Cardiac muscle cell (in vitro differentiated cells and primary cell): ENCODE measurements at regions not wholly inside any gene's neighbourhood (a gene's known extent, or its start where the extent isn't known, plus 50 kb on each side); places are given as distances from the start of the nearest gene placed in this dataset.

Experiments used
- DNase-seq, 2 donors: peaks; one replicate each; pipeline versions ENCODE4 v3.0.0 to v3.0.0-alpha.2; 2010 to 2017; ENCODE audit warnings: low read depth in 1 of 2, low spot score in 1 of 2
- H3K27ac ChIP-seq: fragments of 200-600 bp; sonication (generic); 2 replicates; pipeline ENCODE4 v1.5.1; 2016
- H3K27me3 ChIP-seq: fragments of 200-600 bp; sonication (generic); 2 replicates; pipeline ENCODE4 v1.6.0; 2016; ENCODE audit warnings: control low read depth
- H3K36me3 ChIP-seq: fragments of 200-600 bp; sonication (generic); 2 replicates; pipeline ENCODE4 v1.5.1; 2016; ENCODE audit warnings: control low read depth
- H3K4me1 ChIP-seq: fragments of 200-600 bp; sonication (generic); 2 replicates; pipeline ENCODE4 v1.8.1; 2017; ENCODE audit warnings: low read depth, mild to moderate bottlenecking, mixed run types
- H3K4me3 ChIP-seq: fragments of 200-600 bp; sonication (generic); 2 replicates; pipeline ENCODE4 v1.5.1; 2016; ENCODE audit warnings: mild to moderate bottlenecking
- H3K9me3 ChIP-seq: fragments of 200-600 bp; sonication (generic); 2 replicates; pipeline ENCODE4 v1.5.1; 2017; ENCODE audit warnings: low read depth, mild to moderate bottlenecking, control low read depth
- TF ChIP-seq, protein P1 (sequence below): IDR thresholded peaks from 2 replicates; pipeline ENCODE4 v1.5.1; 2012; ENCODE audit warnings: low read depth, mild to moderate bottlenecking, low read length

DNA sequence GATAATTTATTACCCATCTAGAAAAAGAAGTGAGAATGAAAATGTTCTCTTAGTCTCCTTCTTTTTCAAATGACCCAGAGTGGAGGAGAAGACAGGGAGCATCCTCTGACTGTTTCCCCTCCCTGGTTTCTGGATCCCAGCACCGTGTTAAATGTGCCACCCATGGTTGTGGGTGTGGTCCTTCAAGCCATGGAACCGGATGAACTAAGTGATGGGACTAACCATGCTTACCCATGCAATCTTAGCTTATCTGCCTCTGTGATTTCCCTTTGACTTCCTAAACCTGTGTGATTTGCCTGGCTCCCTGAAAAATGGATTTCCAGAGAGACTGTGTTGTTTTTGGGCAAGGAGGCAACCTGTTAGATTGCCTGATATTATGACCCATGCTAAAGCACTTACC, 437.1 kb downstream of the MAGEB5 start:
- Histone ChIP-seq H3K9me3 (no peaks in the 10 kb centered on the region), H3K27ac (no peak overlapping the region)
- TF ChIP-seq, protein P1, sequence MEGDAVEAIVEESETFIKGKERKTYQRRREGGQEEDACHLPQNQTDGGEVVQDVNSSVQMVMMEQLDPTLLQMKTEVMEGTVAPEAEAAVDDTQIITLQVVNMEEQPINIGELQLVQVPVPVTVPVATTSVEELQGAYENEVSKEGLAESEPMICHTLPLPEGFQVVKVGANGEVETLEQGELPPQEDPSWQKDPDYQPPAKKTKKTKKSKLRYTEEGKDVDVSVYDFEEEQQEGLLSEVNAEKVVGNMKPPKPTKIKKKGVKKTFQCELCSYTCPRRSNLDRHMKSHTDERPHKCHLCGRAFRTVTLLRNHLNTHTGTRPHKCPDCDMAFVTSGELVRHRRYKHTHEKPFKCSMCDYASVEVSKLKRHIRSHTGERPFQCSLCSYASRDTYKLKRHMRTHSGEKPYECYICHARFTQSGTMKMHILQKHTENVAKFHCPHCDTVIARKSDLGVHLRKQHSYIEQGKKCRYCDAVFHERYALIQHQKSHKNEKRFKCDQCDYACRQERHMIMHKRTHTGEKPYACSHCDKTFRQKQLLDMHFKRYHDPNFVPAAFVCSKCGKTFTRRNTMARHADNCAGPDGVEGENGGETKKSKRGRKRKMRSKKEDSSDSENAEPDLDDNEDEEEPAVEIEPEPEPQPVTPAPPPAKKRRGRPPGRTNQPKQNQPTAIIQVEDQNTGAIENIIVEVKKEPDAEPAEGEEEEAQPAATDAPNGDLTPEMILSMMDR, result no peak

DNA sequence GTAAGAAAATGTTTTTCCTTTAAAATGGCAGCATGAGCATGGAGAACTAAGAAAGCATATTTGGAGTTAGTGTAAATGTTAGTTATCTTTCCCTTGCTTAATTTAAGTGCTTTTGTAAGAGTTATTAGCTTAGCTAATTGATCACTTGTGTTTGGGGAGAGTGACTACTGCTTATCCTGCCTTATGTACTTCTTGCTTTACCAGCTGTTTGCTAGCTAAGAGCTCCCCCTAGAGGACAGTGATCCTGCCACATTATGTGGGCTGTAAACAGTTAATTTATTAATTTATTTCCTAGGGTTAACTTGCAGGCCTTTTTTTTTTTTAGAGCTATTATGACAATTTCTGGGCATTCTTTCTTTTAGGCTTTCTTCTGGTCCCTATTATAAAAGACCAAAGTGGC, 435.8 kb downstream of the MAGEB5 start:
- DNase-seq, result no peak
- TF ChIP-seq, protein P1, result no peak
- Histone ChIP-seq H3K4me1 (no peaks in the 10 kb centered on the region), H3K36me3 (no peaks in the 10 kb centered on the region), H3K4me3 (no peak overlapping the region), H3K27me3 (no peaks in the 10 kb centered on the region), H3K9me3 (no peaks in the 10 kb centered on the region), H3K27ac (no peak overlapping the region)

More for the DNA sequence above, 437.1 kb downstream of the MAGEB5 start:
- Histone ChIP-seq H3K4me3 (no peak overlapping the region), H3K4me1 (no peaks in the 10 kb centered on the region), H3K36me3 (no peaks in the 10 kb centered on the region), H3K27me3 (no peaks in the 10 kb centered on the region)
- no peak for DNase-seq

DNA sequence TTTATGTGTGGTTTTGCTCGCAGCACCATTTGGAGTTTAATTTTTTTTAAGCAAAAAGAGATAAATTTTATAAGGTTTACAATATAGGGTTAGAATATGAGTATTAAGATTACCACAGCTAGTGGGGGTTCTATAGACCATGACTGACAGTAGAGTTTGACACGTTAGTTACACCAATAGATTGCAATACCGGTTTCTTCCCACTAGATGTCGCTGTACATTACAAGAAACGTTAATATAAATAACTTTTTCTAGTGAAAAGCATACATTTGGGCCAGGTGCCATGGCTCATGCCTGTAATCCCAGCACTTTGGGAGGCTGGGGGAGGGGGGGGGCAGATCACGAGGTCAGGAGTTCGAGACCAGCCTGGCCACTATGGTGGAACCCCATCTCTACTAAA, 433.6 kb downstream of the MAGEB5 start:
- no peaks in the 10 kb centered on the region for H3K9me3 ChIP-seq
- DNase-seq, result peak; percentile 8 to 28
- H3K27me3 ChIP-seq, result no peaks in the 10 kb centered on the region
- no peaks in the 10 kb centered on the region for H3K36me3 ChIP-seq
- TF ChIP-seq, protein P1, result peak; percentile 24
- no peak overlapping the region for H3K27ac ChIP-seq
- H3K4me1 ChIP-seq, result no peaks in the 10 kb centered on the region
- H3K4me3 ChIP-seq, result no peak overlapping the region

DNA sequence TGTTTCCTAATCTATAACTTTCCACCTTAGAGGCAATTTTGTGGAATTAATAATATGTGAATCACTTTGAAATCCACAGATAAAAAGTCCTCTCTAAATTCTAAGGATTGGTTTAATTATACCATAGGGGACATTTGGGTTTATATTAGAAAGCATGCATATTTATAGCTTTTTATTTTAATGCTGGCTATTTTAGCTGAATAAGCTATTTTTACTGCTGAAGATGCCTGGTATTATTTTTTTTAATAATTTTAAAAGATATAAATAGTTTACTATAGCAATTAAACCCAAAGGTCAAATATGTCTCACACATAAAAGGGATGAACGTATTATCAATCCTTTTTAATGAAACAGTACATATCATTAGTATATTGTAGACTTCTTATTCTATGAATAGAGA, 415.4 kb downstream of the MAGEB5 start:
- TF ChIP-seq, protein P1, result no peak
- no peaks in the 10 kb centered on the region for H3K36me3 ChIP-seq
- no peak overlapping the region for H3K27ac ChIP-seq
- H3K4me1 ChIP-seq, result no peaks in the 10 kb centered on the region
- no peak for DNase-seq
- no peaks in the 10 kb centered on the region for H3K27me3 ChIP-seq
- H3K4me3 ChIP-seq, result no peak overlapping the region
- no peaks in the 10 kb centered on the region for H3K9me3 ChIP-seq

DNA sequence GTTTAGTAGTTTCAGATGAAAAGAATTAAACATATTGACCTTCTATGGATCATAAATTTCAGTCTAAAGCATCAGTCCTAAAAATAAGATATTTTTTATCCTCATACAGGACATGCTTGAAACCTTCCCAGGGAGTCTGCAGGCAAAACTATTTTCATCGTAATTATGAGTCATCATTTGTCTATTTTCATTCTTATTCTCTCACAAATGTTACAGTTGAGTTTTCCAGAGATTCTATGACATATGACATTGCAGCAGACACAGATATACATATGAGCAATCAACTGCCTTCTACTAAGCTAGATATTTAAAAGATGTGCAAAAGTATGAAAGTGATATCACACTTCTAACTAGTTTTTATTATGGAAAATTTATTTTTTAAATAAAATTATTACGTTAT, 398.0 kb downstream of the MAGEB5 start:
- Histone ChIP-seq H3K36me3 (no peaks in the 10 kb centered on the region), H3K27me3 (no peaks in the 10 kb centered on the region), H3K27ac (no peak overlapping the region), H3K4me3 (no peak overlapping the region), H3K9me3 (no peaks in the 10 kb centered on the region), H3K4me1 (no peaks in the 10 kb centered on the region)
- TF ChIP-seq, protein P1, result no peak
- no peak for DNase-seq

DNA sequence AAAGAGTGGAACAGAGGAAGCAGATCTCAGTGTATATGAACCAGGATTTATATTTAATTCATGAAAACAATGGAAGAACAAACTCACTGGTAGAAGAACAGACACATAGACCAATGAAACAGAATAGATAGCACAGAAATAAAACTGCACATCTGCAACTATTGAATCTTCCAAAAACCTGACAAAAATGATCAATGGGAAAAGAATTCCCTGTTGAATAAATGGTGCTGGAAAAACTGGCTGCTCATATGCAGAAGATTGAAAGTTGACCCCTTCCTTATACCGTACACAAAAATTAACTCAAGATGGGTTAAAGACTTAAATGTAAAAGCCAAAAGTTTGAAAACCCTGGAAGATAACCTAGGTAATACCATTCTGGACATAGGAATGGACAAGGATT, 391.0 kb downstream of the MAGEB5 start:
- no peak for DNase-seq
- Histone ChIP-seq H3K27ac (no peak overlapping the region), H3K9me3 (no peaks in the 10 kb centered on the region), H3K27me3 (no peaks in the 10 kb centered on the region), H3K4me3 (no peak overlapping the region), H3K36me3 (no peaks in the 10 kb centered on the region), H3K4me1 (no peaks in the 10 kb centered on the region)
- TF ChIP-seq, protein P1, result no peak
